HUES64 (cell line): ENCODE measurements at regions not wholly inside any gene's neighbourhood (a gene's known extent, or its start where the extent isn't known, plus 50 kb on each side); places are given as distances from the start of the nearest gene placed in this dataset.

Experiments used
- H3K27ac ChIP-seq: 2 replicates; pipeline ENCODE4 v1.7.0; 2013; ENCODE audit warnings: low read depth, low read length, inconsistent platforms
- H3K27me3 ChIP-seq: 2 replicates; pipeline ENCODE4 v1.6.1; 2013; ENCODE audit warnings: mild to moderate bottlenecking, low read length; ENCODE audit not compliant: insufficient read depth
- H3K36me3 ChIP-seq: 2 replicates; pipeline ENCODE4 v1.6.1; 2013; ENCODE audit warnings: mild to moderate bottlenecking, low read length; ENCODE audit not compliant: insufficient read depth
- H3K4me1 ChIP-seq: 2 replicates; pipeline ENCODE4 v1.6.1; 2013; ENCODE audit warnings: mild to moderate bottlenecking, low read length, moderate library complexity; ENCODE audit not compliant: insufficient read depth
- H3K4me3 ChIP-seq: 2 replicates; pipeline ENCODE4 v1.5.1; 2013; ENCODE audit warnings: mild to moderate bottlenecking, low read length, moderate library complexity
- H3K9ac ChIP-seq: 2 replicates; pipeline ENCODE4 v1.6.1; 2013; ENCODE audit warnings: mild to moderate bottlenecking, low read depth, low read length
- H3K9me3 ChIP-seq: 2 replicates; pipeline ENCODE4 v1.6.1; 2013; ENCODE audit warnings: low read depth, low read length; ENCODE audit not compliant: insufficient read depth
- WGBS: fragments of 150-250, 120-280 bp; methylation state at CpG from one replicate; pipeline ENCODE4 v1.1.7; 2013; ENCODE audit warnings: missing lambda C conversion rate; 5-methylcytosine and 5-hydroxymethylcytosine counted together

- no peaks in the 10 kb centered on the region for H3K36me3 ChIP-seq
- WGBS = 93% methylated on average over 2 of the region's 2 CpGs
- H3K27ac ChIP-seq = no peak overlapping the region
Observed at GRCh38 chr5:54671681-54672080, 154.1 kb downstream of the SNX18 start.

GRCh38 chr5:54671111-54671531, 153.6 kb downstream of the SNX18 start:
- H3K4me1 ChIP-seq = no peaks in the 10 kb centered on the region
- 93% methylated on average over 4 of the region's 4 CpGs for WGBS
- no peak overlapping the region for H3K27ac ChIP-seq

More at GRCh38 chr5:54671681-54672080, 154.1 kb downstream of the SNX18 start:
- Histone ChIP-seq H3K4me1 (no peaks in the 10 kb centered on the region), H3K4me3 (no peak overlapping the region), H3K9me3 (peaks cover 22% of the 10 kb centered on the region), H3K9ac (no peak overlapping the region), H3K27me3 (no peaks in the 10 kb centered on the region)

GRCh38 chr5:54670281-54670680, 152.7 kb downstream of the SNX18 start:
- Histone ChIP-seq H3K27me3 (no peaks in the 10 kb centered on the region), H3K4me1 (no peaks in the 10 kb centered on the region), H3K9me3 (peaks cover 22% of the 10 kb centered on the region), H3K4me3 (no peak overlapping the region), H3K27ac (no peak overlapping the region), H3K9ac (no peak overlapping the region), H3K36me3 (no peaks in the 10 kb centered on the region)

More at GRCh38 chr5:54671111-54671531, 153.6 kb downstream of the SNX18 start:
- H3K4me3 ChIP-seq = no peak overlapping the region
- H3K36me3 ChIP-seq = no peaks in the 10 kb centered on the region
- no peaks in the 10 kb centered on the region for H3K27me3 ChIP-seq
- H3K9ac ChIP-seq = no peak overlapping the region
- peaks cover 22% of the 10 kb centered on the region for H3K9me3 ChIP-seq

- Histone ChIP-seq H3K9me3 (peaks cover 22% of the 10 kb centered on the region), H3K4me1 (no peaks in the 10 kb centered on the region), H3K36me3 (no peaks in the 10 kb centered on the region), H3K9ac (no peak overlapping the region), H3K4me3 (no peak overlapping the region), H3K27ac (no peak overlapping the region), H3K27me3 (no peaks in the 10 kb centered on the region)
- 97% methylated on average over 1 of the region's 1 CpG for WGBS
Observed at GRCh38 chr5:54669845-54670244, 152.3 kb downstream of the SNX18 start.

GRCh38 chr5:54669285-54669684, 151.7 kb downstream of the SNX18 start:
- no peaks in the 10 kb centered on the region for H3K4me1 ChIP-seq
- WGBS = 94% methylated on average over 1 of the region's 1 CpG
- peaks cover 22% of the 10 kb centered on the region for H3K9me3 ChIP-seq
- H3K9ac ChIP-seq = no peak overlapping the region
- no peaks in the 10 kb centered on the region for H3K27me3 ChIP-seq
- H3K4me3 ChIP-seq = no peak overlapping the region
- no peaks in the 10 kb centered on the region for H3K36me3 ChIP-seq
- no peak overlapping the region for H3K27ac ChIP-seq

GRCh38 chr5:54668096-54668495, 150.5 kb downstream of the SNX18 start:
- Histone ChIP-seq H3K4me1 (no peaks in the 10 kb centered on the region), H3K9me3 (peaks cover 22% of the 10 kb centered on the region), H3K36me3 (no peaks in the 10 kb centered on the region), H3K27me3 (no peaks in the 10 kb centered on the region), H3K4me3 (no peak overlapping the region), H3K9ac (no peak overlapping the region), H3K27ac (no peak overlapping the region)
- WGBS = 100% methylated on average over 2 of the region's 2 CpGs

- no peaks in the 10 kb centered on the region for H3K4me1 ChIP-seq
- H3K27me3 ChIP-seq = no peaks in the 10 kb centered on the region
- WGBS = 81% methylated on average over 3 of the region's 3 CpGs
- no peak overlapping the region for H3K27ac ChIP-seq
- no peak overlapping the region for H3K9ac ChIP-seq
- H3K36me3 ChIP-seq = no peaks in the 10 kb centered on the region
- H3K9me3 ChIP-seq = peaks cover 15% of the 10 kb centered on the region; the same call in 1 of the 2 replicates
- no peak overlapping the region for H3K4me3 ChIP-seq
Observed at GRCh38 chr5:54667136-54667535, 149.6 kb downstream of the SNX18 start.

GRCh38 chr5:54663866-54664265, 146.3 kb downstream of the SNX18 start:
- Histone ChIP-seq H3K27me3 (no peaks in the 10 kb centered on the region), H3K9ac (no peak overlapping the region), H3K36me3 (no peaks in the 10 kb centered on the region), H3K27ac (no peak overlapping the region), H3K4me1 (no peaks in the 10 kb centered on the region), H3K9me3 (peaks cover 10% of the 10 kb centered on the region; the same call in 1 of the 2 replicates), H3K4me3 (no peak overlapping the region)
- WGBS = 86% methylated on average over 5 of the region's 5 CpGs

- Histone ChIP-seq H3K4me3 (no peak overlapping the region), H3K9me3 (no peaks in the 10 kb centered on the region), H3K27me3 (no peaks in the 10 kb centered on the region), H3K9ac (no peak overlapping the region), H3K4me1 (no peaks in the 10 kb centered on the region), H3K36me3 (no peaks in the 10 kb centered on the region), H3K27ac (no peak overlapping the region)
- 95% methylated on average over 6 of the region's 6 CpGs for WGBS
Observed at GRCh38 chr5:54661111-54661510, 143.6 kb downstream of the SNX18 start.

GRCh38 chr5:54659700-54660131, 142.2 kb downstream of the SNX18 start:
- 95% methylated on average over 5 of the region's 5 CpGs for WGBS
- Histone ChIP-seq H3K4me1 (no peaks in the 10 kb centered on the region), H3K27ac (no peak overlapping the region), H3K36me3 (no peaks in the 10 kb centered on the region), H3K4me3 (no peak overlapping the region), H3K9ac (no peak overlapping the region), H3K9me3 (no peaks in the 10 kb centered on the region), H3K27me3 (no peaks in the 10 kb centered on the region)

- no peaks in the 10 kb centered on the region for H3K4me1 ChIP-seq
- no peaks in the 10 kb centered on the region for H3K9me3 ChIP-seq
- H3K27ac ChIP-seq = no peak overlapping the region
- no peaks in the 10 kb centered on the region for H3K27me3 ChIP-seq
- no peak overlapping the region for H3K9ac ChIP-seq
- no peaks in the 10 kb centered on the region for H3K36me3 ChIP-seq
- WGBS = 70% methylated on average over 3 of the region's 3 CpGs
- no peak overlapping the region for H3K4me3 ChIP-seq
Observed at GRCh38 chr5:54658010-54658409, 140.5 kb downstream of the SNX18 start.

- no peaks in the 10 kb centered on the region for H3K4me1 ChIP-seq
- no peak overlapping the region for H3K27ac ChIP-seq
- WGBS = 94% methylated on average over 2 of the region's 2 CpGs
Observed at GRCh38 chr5:54656261-54656728, 138.7 kb downstream of the SNX18 start.

More at GRCh38 chr5:54656261-54656728, 138.7 kb downstream of the SNX18 start:
- Histone ChIP-seq H3K27me3 (no peaks in the 10 kb centered on the region), H3K9me3 (no peaks in the 10 kb centered on the region), H3K9ac (no peak overlapping the region), H3K4me3 (no peak overlapping the region), H3K36me3 (no peaks in the 10 kb centered on the region)
